VCaP (cell line): ENCODE measurements at regions not wholly inside any gene's neighbourhood (a gene's known extent, or its start where the extent isn't known, plus 50 kb on each side); places are given as distances from the start of the nearest gene placed in this dataset.

Experiments used
- H3K27ac ChIP-seq: fragments of 450-650 bp; 2 replicates; pipeline ENCODE4 v1.5.1; 2017
- TF ChIP-seq, protein P1 (sequence below): fragments of 450-650 bp; conservative IDR thresholded peaks from 2 replicates; pipeline ENCODE4 v1.5.1; 2017; ENCODE audit warnings: mild to moderate bottlenecking, moderate library complexity

DNA sequence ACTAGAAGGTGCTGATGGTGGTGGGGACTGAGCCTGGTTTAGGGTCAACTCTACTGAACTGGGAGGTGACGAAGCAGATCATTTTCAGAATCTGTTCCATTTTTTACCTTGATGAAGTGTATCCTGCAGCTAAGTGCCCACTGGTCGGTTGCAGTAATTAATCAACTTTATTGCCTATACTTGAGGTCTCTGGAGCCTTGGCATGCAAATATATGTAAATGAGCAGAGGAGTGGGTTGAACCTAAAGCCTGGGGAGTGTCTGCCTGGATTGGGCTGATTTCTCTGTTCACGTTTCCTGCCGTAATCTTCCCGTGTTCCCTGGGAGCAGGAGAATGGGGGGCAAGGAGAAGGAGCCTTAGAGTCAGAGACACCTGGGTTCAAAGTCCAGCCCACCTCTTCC lies 286.8 kb downstream of the PTPRU start:
- TF ChIP-seq, protein P1, sequence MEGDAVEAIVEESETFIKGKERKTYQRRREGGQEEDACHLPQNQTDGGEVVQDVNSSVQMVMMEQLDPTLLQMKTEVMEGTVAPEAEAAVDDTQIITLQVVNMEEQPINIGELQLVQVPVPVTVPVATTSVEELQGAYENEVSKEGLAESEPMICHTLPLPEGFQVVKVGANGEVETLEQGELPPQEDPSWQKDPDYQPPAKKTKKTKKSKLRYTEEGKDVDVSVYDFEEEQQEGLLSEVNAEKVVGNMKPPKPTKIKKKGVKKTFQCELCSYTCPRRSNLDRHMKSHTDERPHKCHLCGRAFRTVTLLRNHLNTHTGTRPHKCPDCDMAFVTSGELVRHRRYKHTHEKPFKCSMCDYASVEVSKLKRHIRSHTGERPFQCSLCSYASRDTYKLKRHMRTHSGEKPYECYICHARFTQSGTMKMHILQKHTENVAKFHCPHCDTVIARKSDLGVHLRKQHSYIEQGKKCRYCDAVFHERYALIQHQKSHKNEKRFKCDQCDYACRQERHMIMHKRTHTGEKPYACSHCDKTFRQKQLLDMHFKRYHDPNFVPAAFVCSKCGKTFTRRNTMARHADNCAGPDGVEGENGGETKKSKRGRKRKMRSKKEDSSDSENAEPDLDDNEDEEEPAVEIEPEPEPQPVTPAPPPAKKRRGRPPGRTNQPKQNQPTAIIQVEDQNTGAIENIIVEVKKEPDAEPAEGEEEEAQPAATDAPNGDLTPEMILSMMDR = no peak
- H3K27ac ChIP-seq = no peak overlapping the region

DNA sequence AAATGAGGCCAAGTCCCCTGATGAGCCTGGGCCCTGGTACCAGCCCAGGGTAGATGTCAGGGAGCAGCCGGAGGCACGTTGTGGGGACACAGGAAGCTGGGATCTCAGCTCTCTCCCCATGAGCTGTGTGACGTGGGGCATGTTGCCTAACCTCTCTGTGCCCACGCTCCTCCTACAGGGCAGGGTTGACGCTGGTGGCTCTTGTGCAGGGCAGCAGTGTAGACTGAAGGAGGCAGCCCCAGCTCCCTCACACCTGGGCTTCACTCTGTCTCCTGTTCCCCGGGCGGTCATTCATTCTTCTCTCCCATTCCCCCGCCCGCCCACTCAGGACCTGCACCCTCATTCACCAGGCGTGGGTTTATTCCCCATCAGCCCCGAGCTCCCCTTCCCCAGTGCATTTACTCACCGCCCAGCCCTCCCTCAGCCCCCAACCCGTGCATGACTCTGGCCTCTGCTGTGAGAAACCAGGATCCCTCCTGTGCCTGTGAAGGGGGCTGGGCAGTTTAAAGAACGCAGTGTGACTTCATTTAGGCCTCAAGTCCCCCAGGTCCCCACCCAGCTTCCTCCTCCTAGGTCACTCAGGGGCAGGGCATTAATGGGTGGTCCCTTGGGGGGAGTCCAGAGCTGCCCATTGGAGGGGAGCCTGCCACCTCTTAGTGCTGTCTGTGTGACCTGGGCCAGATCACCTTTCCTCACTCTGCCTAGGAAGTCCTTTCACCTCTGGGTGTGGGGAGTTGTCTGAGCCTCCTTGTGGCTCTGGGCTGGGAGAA lies 285.7 kb downstream of the PTPRU start:
- H3K27ac ChIP-seq = no peak overlapping the region
- TF ChIP-seq, protein P1 = no peak

DNA sequence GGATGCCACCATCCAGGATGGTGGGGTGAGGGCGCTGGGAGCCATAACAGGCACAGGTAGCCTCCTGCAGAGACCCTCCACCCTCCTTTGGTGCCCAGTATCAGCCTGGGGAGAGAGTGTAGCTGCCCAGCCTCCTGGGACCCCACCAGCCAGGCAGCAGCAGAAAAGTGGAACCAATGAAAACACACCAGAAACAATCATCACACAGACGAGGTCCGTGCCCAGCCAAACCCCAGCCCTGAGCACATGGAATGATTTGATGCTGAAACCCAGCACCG lies 285.1 kb downstream of the PTPRU start:
- H3K27ac ChIP-seq = no peak overlapping the region
- TF ChIP-seq, protein P1 = no peak

DNA sequence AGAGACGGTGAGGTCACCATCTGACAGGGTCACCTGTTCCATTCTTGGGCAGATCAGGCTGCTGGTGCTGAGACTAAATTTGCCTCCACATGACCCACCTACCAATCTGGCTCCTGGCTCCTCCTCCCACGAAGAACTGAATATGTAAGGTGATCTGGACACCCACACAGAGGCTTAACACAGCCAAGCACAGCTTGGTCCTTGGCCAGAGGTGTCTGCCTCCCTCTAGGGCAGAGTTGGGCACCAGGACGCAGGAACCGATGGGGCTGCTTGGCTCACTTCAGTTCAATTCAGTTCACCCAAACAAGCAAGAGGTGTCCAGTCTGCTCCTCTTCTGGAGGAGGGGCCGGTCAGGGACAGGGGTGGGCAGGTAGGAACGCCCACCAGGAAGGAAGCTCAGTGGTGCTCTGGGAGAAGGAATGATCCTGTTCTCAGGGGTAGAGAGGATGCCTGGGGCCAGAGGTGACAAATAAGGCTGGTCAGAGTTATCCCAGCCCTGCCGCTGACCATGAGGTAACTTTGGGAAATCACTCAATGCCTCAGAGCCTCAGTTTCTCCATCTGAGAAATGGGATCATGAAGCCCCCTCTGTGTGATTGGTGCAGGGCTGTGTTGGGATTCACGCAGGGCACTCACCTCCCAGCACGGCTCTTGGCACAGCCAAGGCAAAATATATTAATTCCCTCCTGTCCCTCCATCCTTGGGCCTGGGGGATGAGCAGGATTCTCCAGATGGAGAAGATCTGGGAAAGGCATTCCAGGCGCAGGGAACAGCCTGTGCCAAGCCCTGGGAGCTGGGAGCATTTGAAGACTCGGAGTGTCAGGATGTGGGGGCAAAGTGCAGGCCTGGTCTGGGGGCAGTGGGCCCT lies 284.5 kb downstream of the PTPRU start:
- no peak overlapping the region for H3K27ac ChIP-seq
- TF ChIP-seq, protein P1 = no peak

DNA sequence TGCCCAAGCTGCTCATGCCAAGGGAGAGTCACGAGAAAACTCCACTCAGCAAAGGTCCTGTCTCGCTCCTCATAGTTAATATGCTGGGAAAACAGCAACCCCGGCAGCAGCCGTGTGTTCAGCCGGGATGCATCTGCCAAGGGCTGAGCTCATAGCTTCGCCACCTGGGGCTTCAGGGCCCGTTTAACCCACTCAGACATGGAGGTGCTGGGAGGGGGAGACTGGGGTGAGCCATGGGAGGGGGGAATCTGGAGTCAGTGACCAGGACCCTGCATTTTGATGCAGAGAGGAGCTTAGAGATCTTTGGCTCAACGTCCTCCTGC lies 283.4 kb downstream of the PTPRU start:
- TF ChIP-seq, protein P1 = no peak
- no peak overlapping the region for H3K27ac ChIP-seq

DNA sequence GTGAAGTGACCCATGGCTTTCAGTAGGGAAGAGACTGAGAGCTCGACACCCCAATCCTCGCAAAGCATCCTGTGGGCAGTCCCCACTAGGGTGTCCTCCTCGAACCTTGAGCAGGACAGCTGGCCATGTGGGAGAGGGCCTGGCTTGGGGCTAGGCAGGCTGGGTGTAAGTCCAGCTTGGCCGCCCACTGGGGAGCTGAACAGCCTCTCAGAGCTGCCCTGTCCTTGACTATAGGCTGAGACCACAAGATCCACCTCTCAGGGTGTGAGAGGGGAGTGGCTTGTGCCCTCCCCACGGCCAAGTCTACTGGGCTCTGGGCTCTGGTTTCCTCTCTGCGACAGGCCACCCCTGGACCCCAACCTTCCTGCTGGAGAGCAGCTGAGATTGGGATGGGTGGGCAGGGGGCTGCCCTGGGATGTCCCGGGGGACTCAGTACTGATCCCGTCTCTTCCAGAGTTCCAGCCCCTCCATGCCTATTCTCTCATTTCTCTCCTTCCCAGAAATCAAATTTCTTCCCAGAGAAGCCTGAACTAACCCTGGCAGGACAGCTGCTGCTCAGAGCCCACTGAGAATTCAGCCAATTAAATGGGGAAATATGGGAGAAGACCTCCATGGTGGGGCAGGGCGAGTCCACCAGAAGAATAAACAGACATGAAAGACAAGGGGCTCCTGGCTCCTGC lies 282.9 kb downstream of the PTPRU start:
- TF ChIP-seq, protein P1 = no peak
- H3K27ac ChIP-seq = no peak overlapping the region

DNA sequence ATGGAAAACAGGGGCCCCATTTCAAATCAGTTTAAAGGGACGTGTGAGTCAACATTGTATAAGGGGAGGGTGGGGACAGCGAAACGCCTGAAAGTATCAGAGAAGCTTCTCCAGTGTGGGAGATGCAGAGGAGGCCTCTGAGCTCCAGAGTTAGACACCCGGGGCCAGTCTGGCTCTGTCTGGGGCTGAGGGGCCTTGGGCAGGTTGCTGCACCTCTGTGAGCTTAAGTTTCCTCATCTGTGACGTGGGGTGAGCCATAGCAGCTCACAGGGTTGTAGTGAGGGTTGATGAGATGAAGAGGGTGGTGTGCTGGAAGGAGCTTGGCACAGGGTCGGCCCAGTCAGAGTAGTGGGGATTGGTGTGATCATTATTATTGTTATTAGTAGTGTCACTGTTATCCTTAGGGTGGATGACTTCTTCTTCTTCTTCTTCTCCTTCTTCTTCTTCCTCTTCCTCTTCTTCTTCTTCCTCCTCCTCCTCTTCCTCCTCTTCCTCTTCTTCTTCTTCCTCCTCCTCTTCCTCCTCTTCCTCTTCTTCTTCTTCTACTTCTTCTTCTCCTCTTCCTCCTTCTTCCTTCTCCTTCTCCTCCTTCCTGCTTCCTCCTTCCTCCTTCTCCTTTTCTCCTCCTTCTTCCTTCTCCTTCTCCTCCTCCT lies 282.0 kb downstream of the PTPRU start:
- no peak overlapping the region for H3K27ac ChIP-seq
- TF ChIP-seq, protein P1 = no peak
